ENCODE measurements at regions not wholly inside any gene's neighbourhood (a gene's known extent, or its start where the extent isn't known, plus 50 kb on each side); places are given as distances from the start of the nearest gene placed in this dataset.

- TF ChIP-seq CTCF (IDR thresholded peaks at IDR 0.05) (no peak), EZH2 (IDR thresholded peaks at IDR 0.05; ENCODE audit: borderline replicate concordance, insufficient read depth, low read depth, low read length, poor library complexity, severe bottlenecking) (no peak)
Measured at GRCh38 chr5:123717139-123717538, 205.2 kb downstream of the CSNK1G3 start.
